Body of pancreas (tissue), 4 donors: ENCODE measurements at regions not wholly inside any gene's neighbourhood (a gene's known extent, or its start where the extent isn't known, plus 50 kb on each side); places are given as distances from the start of the nearest gene placed in this dataset.

Experiments used
- ATAC-seq: fragments of 150-250 bp; one replicate; pipeline ENCODE4 v1.9.1; 2016
- DNase-seq, 4 donors: peaks; one replicate each; pipeline ENCODE4 v3.0.0-alpha.2; 2019
- H3K27ac ChIP-seq, 4 donors: fragments of 200-600 bp; sonication (generic); 1 replicate in 3 of 4; 2 replicates in 1 of 4; pipeline versions ENCODE4 v1.5.1 to v1.6.1; 2016 to 2019; ENCODE audit warnings: mild to moderate bottlenecking in 1 of 4, mixed read lengths in 1 of 4, moderate library complexity in 1 of 4
- H3K27me3 ChIP-seq, 2 donors: fragments of 200-600 bp; sonication (generic); one replicate each; pipeline ENCODE4 v1.6.0; 2016; ENCODE audit warnings: mild to moderate bottlenecking in 1 of 2
- H3K36me3 ChIP-seq, 2 donors: fragments of 200-600 bp; sonication (generic); replicated peaks in 1 of 2; 2 replicates each; pipeline ENCODE4 v1.5.1; 2016; ENCODE audit warnings: low read depth in 2 of 2; ENCODE audit not compliant: insufficient read depth in 1 of 2
- H3K4me1 ChIP-seq: fragments of 200-600 bp; sonication (generic); one replicate; pipeline ENCODE4 v1.6.0; 2016
- H3K4me3 ChIP-seq, 2 donors: fragments of 200-600 bp; sonication (generic); 1 replicate in 1 of 2; 2 replicates in 1 of 2; pipeline ENCODE4 v1.5.1; 2016 to 2019
- H3K9me3 ChIP-seq, 3 donors: fragments of 200-600 bp; sonication (generic); 1 replicate in 2 of 3; 2 replicates in 1 of 3; pipeline ENCODE4 v1.5.1; 2016
- POLR2A ChIP-seq, 3 donors: fragments of 450-650 bp; IDR thresholded peaks; one replicate each; pipeline ENCODE4 v1.6.1; 2016; ENCODE audit warnings: antibody characterized with exemption in 3 of 3, mild to moderate bottlenecking in 2 of 3
- WGBS, 2 donors: methylation state at CpG; one replicate each; pipeline ENCODE4 v1.1.5; 2017; 5-methylcytosine and 5-hydroxymethylcytosine counted together
- intact Hi-C: fragments of 100-400 bp; cut with DNase I; formaldehyde crosslinking; loops from one replicate; pipeline ENCODE4 v1.15.1; 2023
- TF ChIP-seq, protein P1 (sequence below), 7 experiments: fragments of 450-650 bp in 4 of 7; fragments of 200-600 bp in 3 of 7; sonication (generic) in 3 of 7; IDR thresholded peaks; one replicate each; pipeline ENCODE4 v1.5.1; 2016 to 2019; ENCODE audit warnings: antibody characterized with exemption in 7 of 7

DNA sequence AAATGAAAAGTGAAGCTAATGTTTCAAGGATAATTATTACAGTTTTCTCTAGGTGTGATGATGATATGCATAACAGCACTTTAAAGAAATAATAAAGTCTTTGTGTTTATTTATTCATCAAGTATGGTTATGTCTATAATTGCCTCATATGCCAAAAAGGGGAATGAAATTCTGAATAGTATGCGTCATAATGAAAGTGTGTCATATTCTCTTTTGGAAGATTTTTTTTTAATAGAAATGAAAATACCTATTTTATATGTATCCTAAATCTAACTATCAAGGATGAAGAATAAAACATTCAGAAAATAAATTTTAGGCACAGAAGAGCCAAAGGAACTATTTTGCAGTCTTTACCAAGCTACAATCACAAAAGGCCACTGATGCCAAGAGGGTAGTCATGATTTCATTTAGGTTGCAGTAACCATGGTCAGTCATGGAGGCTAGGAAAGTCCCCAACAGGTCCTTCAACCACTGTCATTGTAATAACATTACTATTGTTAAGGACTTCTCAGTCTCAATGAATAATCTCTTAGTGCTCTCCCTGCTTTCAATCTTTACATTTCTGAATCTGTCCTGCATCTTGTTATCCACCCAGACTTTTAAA lies 712.5 kb downstream of the DCDC2C start:
- H3K27me3 ChIP-seq, result no peaks in the 10 kb centered on the region
- intact Hi-C loops, result no loop called here
- no peak for ATAC-seq
- no peak for TF ChIP-seq POLR2A (IDR thresholded peaks at IDR 0.05)
- TF ChIP-seq, protein P1, sequence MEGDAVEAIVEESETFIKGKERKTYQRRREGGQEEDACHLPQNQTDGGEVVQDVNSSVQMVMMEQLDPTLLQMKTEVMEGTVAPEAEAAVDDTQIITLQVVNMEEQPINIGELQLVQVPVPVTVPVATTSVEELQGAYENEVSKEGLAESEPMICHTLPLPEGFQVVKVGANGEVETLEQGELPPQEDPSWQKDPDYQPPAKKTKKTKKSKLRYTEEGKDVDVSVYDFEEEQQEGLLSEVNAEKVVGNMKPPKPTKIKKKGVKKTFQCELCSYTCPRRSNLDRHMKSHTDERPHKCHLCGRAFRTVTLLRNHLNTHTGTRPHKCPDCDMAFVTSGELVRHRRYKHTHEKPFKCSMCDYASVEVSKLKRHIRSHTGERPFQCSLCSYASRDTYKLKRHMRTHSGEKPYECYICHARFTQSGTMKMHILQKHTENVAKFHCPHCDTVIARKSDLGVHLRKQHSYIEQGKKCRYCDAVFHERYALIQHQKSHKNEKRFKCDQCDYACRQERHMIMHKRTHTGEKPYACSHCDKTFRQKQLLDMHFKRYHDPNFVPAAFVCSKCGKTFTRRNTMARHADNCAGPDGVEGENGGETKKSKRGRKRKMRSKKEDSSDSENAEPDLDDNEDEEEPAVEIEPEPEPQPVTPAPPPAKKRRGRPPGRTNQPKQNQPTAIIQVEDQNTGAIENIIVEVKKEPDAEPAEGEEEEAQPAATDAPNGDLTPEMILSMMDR (IDR thresholded peaks at IDR 0.05), result no peak
- no peak overlapping the region for H3K27ac ChIP-seq
- 87 to 89% methylated on average over 1 of the region's 1 CpG for WGBS, 2 donors
- no peaks in the 10 kb centered on the region for H3K36me3 ChIP-seq
- no peak for DNase-seq
- no peaks in the 10 kb centered on the region for H3K4me1 ChIP-seq
- H3K9me3 ChIP-seq, result no peaks in the 10 kb centered on the region
- H3K4me3 ChIP-seq, result no peak overlapping the region

DNA sequence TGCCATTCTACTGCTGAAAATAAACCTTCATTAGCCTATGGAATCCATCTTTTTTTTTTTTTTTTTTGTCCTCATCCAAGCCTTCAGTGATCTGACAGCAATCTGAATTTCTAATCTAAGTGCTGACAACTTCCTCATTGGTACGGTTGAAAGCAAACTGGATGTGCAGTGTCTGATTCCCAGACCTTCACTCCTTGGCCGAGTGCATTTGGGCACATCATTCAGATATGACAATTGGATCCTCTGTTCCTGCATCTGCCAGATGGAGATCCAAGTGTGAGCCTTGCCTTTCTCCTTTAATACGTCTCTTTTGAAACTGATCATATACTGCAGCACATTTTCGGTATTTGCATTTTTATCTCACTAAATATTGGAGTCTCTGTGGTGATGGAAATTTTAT lies 713.1 kb downstream of the DCDC2C start:
- WGBS, 2 donors, result 51 to 58% methylated on average over 4 of the region's 4 CpGs
- intact Hi-C loops, result no loop called here
- no peaks in the 10 kb centered on the region for H3K4me1 ChIP-seq
- DNase-seq, result no peak
- ATAC-seq, result no peak
- H3K36me3 ChIP-seq, result no peaks in the 10 kb centered on the region
- TF ChIP-seq POLR2A (IDR thresholded peaks at IDR 0.05), result no peak
- TF ChIP-seq, protein P1 (IDR thresholded peaks at IDR 0.05), result no peak
- no peak overlapping the region for H3K4me3 ChIP-seq
- no peak overlapping the region for H3K27ac ChIP-seq
- H3K9me3 ChIP-seq, result no peaks in the 10 kb centered on the region
- no peaks in the 10 kb centered on the region for H3K27me3 ChIP-seq

DNA sequence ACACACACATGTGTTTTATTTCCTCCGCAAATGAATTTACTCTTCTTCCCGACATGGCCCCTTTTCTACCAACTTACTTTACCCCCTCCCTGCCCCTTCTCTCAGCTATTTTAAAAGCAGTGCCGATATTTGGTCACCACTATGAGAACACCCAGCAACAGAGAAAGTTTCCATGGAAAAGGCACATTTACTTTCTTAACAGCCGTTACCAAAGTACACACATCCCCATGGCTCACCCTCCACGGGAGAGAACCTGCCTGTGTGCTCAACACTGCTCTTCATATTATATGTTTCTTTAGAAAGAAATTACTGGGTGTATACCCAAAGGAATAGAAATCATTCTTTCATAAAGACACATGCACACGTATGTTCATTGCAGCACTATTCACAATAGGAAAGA lies 714.4 kb downstream of the DCDC2C start:
- no peaks in the 10 kb centered on the region for H3K27me3 ChIP-seq
- no peaks in the 10 kb centered on the region for H3K4me1 ChIP-seq
- H3K27ac ChIP-seq, result no peak overlapping the region
- no peaks in the 10 kb centered on the region for H3K9me3 ChIP-seq
- ATAC-seq, result no peak
- H3K36me3 ChIP-seq, result no peaks in the 10 kb centered on the region
- no peak overlapping the region for H3K4me3 ChIP-seq
- DNase-seq, result no peak
- WGBS, 2 donors, result 78 to 83% methylated on average over 6 of the region's 6 CpGs
- TF ChIP-seq, protein P1 (IDR thresholded peaks at IDR 0.05), result no peak
- no peak for TF ChIP-seq POLR2A (IDR thresholded peaks at IDR 0.05)
- intact Hi-C loops, result no loop called here

DNA sequence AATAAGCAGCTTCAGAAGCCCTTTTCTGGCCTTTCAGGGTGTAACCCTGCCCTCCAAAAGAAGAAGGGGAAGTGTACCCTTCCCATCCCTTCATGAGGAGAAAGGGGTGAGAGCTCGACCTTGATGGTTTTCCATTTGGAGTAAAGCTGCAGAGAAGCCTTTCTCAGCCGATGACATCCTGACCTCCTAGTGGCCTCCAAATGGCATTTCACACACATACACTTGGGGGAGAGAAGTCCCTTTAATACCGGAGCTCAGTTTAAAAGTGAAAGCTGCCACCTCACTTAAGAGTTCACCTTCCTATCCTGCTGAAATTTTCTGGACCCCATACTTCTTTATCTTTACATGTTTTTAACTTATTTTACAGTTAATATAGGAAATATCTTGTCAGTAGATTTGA lies 716.7 kb downstream of the DCDC2C start:
- Histone ChIP-seq H3K4me3 (no peak overlapping the region), H3K9me3 (no peaks in the 10 kb centered on the region), H3K27me3 (no peaks in the 10 kb centered on the region), H3K27ac (no peak overlapping the region), H3K36me3 (no peaks in the 10 kb centered on the region), H3K4me1 (no peaks in the 10 kb centered on the region)
- 18 to 46% methylated on average over 3 of the region's 3 CpGs for whole genome bisulfite sequencing, 2 donors
- TF ChIP-seq, protein P1 (IDR thresholded peaks at IDR 0.05), result no peak
- TF ChIP-seq POLR2A (IDR thresholded peaks at IDR 0.05), result no peak
- ATAC-seq (no peak), DNase-seq (no peak)
- intact Hi-C loops, result no loop called here

DNA sequence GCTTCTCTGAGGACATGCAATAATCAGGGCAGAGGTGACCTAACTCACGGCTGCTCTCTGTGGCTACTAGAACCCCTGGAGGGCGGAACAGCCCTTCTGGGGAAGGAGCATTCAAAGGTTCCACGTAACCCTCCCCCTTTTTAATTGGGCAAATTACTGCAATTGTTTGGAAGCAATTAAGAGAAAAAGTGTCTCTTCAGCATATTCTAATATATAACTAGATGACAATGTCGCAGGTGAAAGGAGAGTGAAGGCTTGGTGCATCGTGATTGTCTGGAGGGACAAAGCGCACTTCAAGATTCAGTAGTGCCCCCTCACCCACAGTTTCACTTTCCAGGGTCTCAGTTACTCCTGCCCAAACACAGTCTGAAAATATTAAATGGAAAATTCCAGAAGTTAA lies 720.8 kb downstream of the DCDC2C start:
- no peak for ATAC-seq
- TF ChIP-seq, protein P1 (IDR thresholded peaks at IDR 0.05), result no peak
- no peak for TF ChIP-seq POLR2A (IDR thresholded peaks at IDR 0.05)
- 75 to 78% methylated on average over 6 of the region's 6 CpGs for WGBS, 2 donors
- no peaks in the 10 kb centered on the region for H3K36me3 ChIP-seq
- H3K9me3 ChIP-seq, result no peaks in the 10 kb centered on the region
- DNase-seq, result no peak
- intact Hi-C loops, result no loop called here
- H3K27me3 ChIP-seq, result no peaks in the 10 kb centered on the region
- H3K4me3 ChIP-seq, result no peak overlapping the region
- no peaks in the 10 kb centered on the region for H3K4me1 ChIP-seq
- H3K27ac ChIP-seq, result no peak overlapping the region
